ENCODE measurements at regions not wholly inside any gene's neighbourhood (a gene's known extent, or its start where the extent isn't known, plus 50 kb on each side); places are given as distances from the start of the nearest gene placed in this dataset.

DNA sequence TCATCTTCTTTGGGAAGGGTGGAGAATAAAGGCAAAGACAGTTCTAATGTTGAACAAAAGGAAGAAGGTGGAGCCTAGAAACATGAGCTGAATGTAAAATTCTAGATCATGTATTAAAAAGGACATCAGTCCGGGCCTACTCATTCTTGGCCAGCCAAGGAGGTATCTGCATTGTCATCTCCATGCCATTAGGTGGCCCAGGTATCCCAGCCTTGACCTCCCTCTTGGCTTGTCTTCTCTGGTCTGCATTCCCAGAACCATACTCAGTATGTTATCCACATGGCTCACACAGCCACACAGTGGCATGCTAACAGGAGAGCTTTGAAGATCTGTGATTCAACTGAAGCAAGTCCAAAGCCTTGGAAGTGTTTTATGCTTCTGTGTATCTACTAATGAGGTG, 369.8 kb upstream of the KAZN start:
- TF ChIP-seq, protein P1, sequence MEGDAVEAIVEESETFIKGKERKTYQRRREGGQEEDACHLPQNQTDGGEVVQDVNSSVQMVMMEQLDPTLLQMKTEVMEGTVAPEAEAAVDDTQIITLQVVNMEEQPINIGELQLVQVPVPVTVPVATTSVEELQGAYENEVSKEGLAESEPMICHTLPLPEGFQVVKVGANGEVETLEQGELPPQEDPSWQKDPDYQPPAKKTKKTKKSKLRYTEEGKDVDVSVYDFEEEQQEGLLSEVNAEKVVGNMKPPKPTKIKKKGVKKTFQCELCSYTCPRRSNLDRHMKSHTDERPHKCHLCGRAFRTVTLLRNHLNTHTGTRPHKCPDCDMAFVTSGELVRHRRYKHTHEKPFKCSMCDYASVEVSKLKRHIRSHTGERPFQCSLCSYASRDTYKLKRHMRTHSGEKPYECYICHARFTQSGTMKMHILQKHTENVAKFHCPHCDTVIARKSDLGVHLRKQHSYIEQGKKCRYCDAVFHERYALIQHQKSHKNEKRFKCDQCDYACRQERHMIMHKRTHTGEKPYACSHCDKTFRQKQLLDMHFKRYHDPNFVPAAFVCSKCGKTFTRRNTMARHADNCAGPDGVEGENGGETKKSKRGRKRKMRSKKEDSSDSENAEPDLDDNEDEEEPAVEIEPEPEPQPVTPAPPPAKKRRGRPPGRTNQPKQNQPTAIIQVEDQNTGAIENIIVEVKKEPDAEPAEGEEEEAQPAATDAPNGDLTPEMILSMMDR (IDR thresholded peaks at IDR 0.05; ENCODE audit: low read depth, low read length) = no peak
- no peak overlapping the region for H3K4me3 ChIP-seq (ENCODE audit: low read depth, low read length)

GRCh38 chr1:14233510-14233909, 365.0 kb upstream of the KAZN start:
- no peak overlapping the region for H3K4me3 ChIP-seq (ENCODE audit: low read depth, low read length)
- TF ChIP-seq, protein P1 (IDR thresholded peaks at IDR 0.05; ENCODE audit: low read depth, low read length) = no peak

- TF ChIP-seq, protein P1 (IDR thresholded peaks at IDR 0.05; ENCODE audit: low read depth, low read length) = no peak
- no peak overlapping the region for H3K4me3 ChIP-seq (ENCODE audit: low read depth, low read length)
Observed at GRCh38 chr1:14236097-14236496, 362.4 kb upstream of the KAZN start.

- H3K4me3 ChIP-seq (ENCODE audit: low read depth, low read length) = no peak overlapping the region
Observed at GRCh38 chr1:14238472-14239307, 359.8 kb upstream of the KAZN start.

GRCh38 chr1:14240265-14240664, 358.2 kb upstream of the KAZN start:
- TF ChIP-seq, protein P1 (IDR thresholded peaks at IDR 0.05; ENCODE audit: low read depth, low read length) = no peak
- no peak overlapping the region for H3K4me3 ChIP-seq (ENCODE audit: low read depth, low read length)

More at GRCh38 chr1:14238472-14239307, 359.8 kb upstream of the KAZN start:
- TF ChIP-seq, protein P1 (IDR thresholded peaks at IDR 0.05; ENCODE audit: low read depth, low read length) = no peak

DNA sequence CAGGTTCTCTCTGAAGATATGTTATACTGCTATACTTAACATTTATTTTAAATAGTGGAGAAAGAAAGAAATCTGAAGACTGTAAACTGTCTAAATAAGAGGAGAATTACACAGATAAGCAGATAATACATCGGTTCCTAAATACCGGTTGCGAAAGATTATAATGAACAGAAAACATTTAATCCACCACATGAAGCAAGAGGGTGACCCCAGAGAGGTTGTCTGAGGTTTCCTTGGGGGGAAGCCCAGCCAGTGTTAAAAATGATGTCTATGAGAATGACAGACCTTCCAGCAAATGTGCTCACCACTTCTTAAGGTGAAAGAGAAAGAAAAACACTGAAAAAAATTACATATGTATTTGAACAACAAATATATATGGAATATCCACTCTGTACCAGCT, 356.4 kb upstream of the KAZN start:
- TF ChIP-seq, protein P1 (IDR thresholded peaks at IDR 0.05; ENCODE audit: low read depth, low read length) = no peak
- no peak overlapping the region for H3K4me3 ChIP-seq (ENCODE audit: low read depth, low read length)

GRCh38 chr1:14242870-14243269, 355.6 kb upstream of the KAZN start:
- H3K4me3 ChIP-seq (ENCODE audit: low read depth, low read length) = no peak overlapping the region
- TF ChIP-seq, protein P1 (IDR thresholded peaks at IDR 0.05; ENCODE audit: low read depth, low read length) = no peak
